ENCODE measurements at regions not wholly inside any gene's neighbourhood (a gene's known extent, or its start where the extent isn't known, plus 50 kb on each side); places are given as distances from the start of the nearest gene placed in this dataset.

GRCh38 chr3:76735152-76735551 lies 304.7 kb upstream of the ROBO2 start:
- Histone ChIP-seq H3K27me3 (replicated peaks in 1 of 4; ENCODE audit: control extremely low read depth in 1 of 4, control insufficient read depth in 3 of 4, insufficient read depth in 4 of 4, low read length in 3 of 4) (no peaks in the 10 kb centered on the region), H3K4me2 (replicated peaks; ENCODE audit: low read depth, low read length, poor library complexity, severe bottlenecking) (no peak overlapping the region), H3K9ac (ENCODE audit: low read length) (no peak overlapping the region), H4K20me1 (ENCODE audit: control insufficient read depth, insufficient read depth, low read length, poor library complexity, severe bottlenecking) (no peaks in the 10 kb centered on the region), H3K9me3 (ENCODE audit: control extremely low read depth in 1 of 3, control insufficient read depth in 2 of 3, insufficient read depth in 1 of 3, low read length in 2 of 3) (no peaks in the 10 kb centered on the region), H3K4me1 (ENCODE audit: control insufficient read depth in 2 of 2, insufficient read depth in 2 of 2, low read length in 2 of 2) (no peaks in the 10 kb centered on the region), H3K79me2 (ENCODE audit: control insufficient read depth, insufficient read depth, low read length) (no peaks in the 10 kb centered on the region), H3K27ac (ENCODE audit: low read length in 2 of 2) (no peak overlapping the region), H2AFZ (ENCODE audit: insufficient read depth, low read depth, low read length, poor library complexity, severe bottlenecking) (no peak overlapping the region), H3K36me3 (replicated peaks in 1 of 2; ENCODE audit: control extremely low read depth in 1 of 2, control insufficient read depth in 1 of 2, extremely low read depth in 1 of 2, insufficient read depth in 2 of 2, low read length in 1 of 2) (no peaks in the 10 kb centered on the region), H3K4me3 (ENCODE audit: control extremely low read depth in 1 of 5, extremely low read depth in 1 of 5, insufficient read depth in 1 of 5, low read depth in 2 of 5, low read length in 4 of 5) (no peak overlapping the region)
- H3K9me3 Mint-ChIP-seq (ENCODE audit: insufficient read depth): peaks cover 7% of the 10 kb centered on the region
- no peak for DNase-seq
- intact Hi-C loops (cut with micrococcal nuclease): no loop called here
- no peaks in the 10 kb centered on the region for H3K4me1 Mint-ChIP-seq
- H3K27ac Mint-ChIP-seq: no peak overlapping the region
- H3K4me3 Mint-ChIP-seq: no peak overlapping the region
- TF ChIP-seq EZH2 (IDR thresholded peaks at IDR 0.05; ENCODE audit: borderline replicate concordance, insufficient read depth, low read depth, low read length, poor library complexity, severe bottlenecking) (no peak), CTCF (IDR thresholded peaks at IDR 0.05) (no peak)
- 100% methylated on average over 2 of the region's 3 CpGs for WGBS (ENCODE audit: insufficient coverage)
- CTCF ChIA-PET: no interaction called here
- POLR2A ChIA-PET: no interaction called here
- ATAC-seq (ENCODE audit: low read depth): no peak
- no peaks in the 10 kb centered on the region for H3K27me3 Mint-ChIP-seq

GRCh38 chr3:76753599-76753998 lies 286.3 kb upstream of the ROBO2 start:
- Mint-ChIP-seq H3K4me3 (no peak overlapping the region), H3K27me3 (no peaks in the 10 kb centered on the region), H3K9me3 (ENCODE audit: insufficient read depth) (no peaks in the 10 kb centered on the region), H3K27ac (no peak overlapping the region), H3K4me1 (no peaks in the 10 kb centered on the region)
- no peak overlapping the region for H3K27ac ChIP-seq (ENCODE audit: low read length in 2 of 2)
- H2AFZ ChIP-seq (ENCODE audit: insufficient read depth, low read depth, low read length, poor library complexity, severe bottlenecking): no peak overlapping the region
- CTCF ChIA-PET: no interaction called here
- H3K4me2 ChIP-seq (replicated peaks; ENCODE audit: low read depth, low read length, poor library complexity, severe bottlenecking): no peak overlapping the region
- no CpG with 5 or more reads among the region's 2 CpGs for WGBS (ENCODE audit: insufficient coverage)
- POLR2A ChIA-PET: no interaction called here
- no peaks in the 10 kb centered on the region for H3K79me2 ChIP-seq (ENCODE audit: control insufficient read depth, insufficient read depth, low read length)
- no peak overlapping the region for H3K9ac ChIP-seq (ENCODE audit: low read length)
- ATAC-seq (ENCODE audit: low read depth): no peak
- H3K4me1 ChIP-seq (ENCODE audit: control insufficient read depth in 2 of 2, insufficient read depth in 2 of 2, low read length in 2 of 2): no peaks in the 10 kb centered on the region
- H3K36me3 ChIP-seq (replicated peaks in 1 of 2; ENCODE audit: control extremely low read depth in 1 of 2, control insufficient read depth in 1 of 2, extremely low read depth in 1 of 2, insufficient read depth in 2 of 2, low read length in 1 of 2): no peaks in the 10 kb centered on the region
- H3K27me3 ChIP-seq (replicated peaks in 1 of 4; ENCODE audit: control extremely low read depth in 1 of 4, control insufficient read depth in 3 of 4, insufficient read depth in 4 of 4, low read length in 3 of 4): no peaks in the 10 kb centered on the region
- intact Hi-C loops (cut with micrococcal nuclease): no loop called here
- H3K9me3 ChIP-seq (ENCODE audit: control extremely low read depth in 1 of 3, control insufficient read depth in 2 of 3, insufficient read depth in 1 of 3, low read length in 2 of 3): no peaks in the 10 kb centered on the region
- DNase-seq: no peak
- H3K4me3 ChIP-seq (ENCODE audit: control extremely low read depth in 1 of 5, extremely low read depth in 1 of 5, insufficient read depth in 1 of 5, low read depth in 2 of 5, low read length in 4 of 5): no peak overlapping the region
- TF ChIP-seq CTCF (IDR thresholded peaks at IDR 0.05): no peak
- TF ChIP-seq EZH2 (IDR thresholded peaks at IDR 0.05; ENCODE audit: borderline replicate concordance, insufficient read depth, low read depth, low read length, poor library complexity, severe bottlenecking): no peak
- H4K20me1 ChIP-seq (ENCODE audit: control insufficient read depth, insufficient read depth, low read length, poor library complexity, severe bottlenecking): no peaks in the 10 kb centered on the region
